ENCODE measurements at regions not wholly inside any gene's neighbourhood (a gene's known extent, or its start where the extent isn't known, plus 50 kb on each side); places are given as distances from the start of the nearest gene placed in this dataset.

DNA sequence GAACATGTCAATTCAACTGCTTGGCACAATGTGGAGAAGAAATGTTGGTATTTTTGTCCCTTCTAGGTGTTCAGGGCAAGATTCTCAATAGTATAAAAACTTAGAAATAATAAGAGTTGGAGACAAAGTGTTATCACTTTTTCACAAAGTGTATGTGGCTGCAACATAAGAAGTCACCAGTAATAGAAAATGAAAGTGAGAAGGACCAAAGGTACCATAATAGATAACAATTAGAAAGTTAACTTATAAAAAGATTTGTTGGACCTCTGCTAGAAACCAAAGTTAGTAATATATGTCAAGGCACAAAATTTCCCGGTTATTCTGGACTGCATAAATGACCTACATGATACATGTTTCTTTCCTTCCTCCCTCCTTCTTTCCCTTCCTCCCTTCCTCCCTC lies 1535.3 kb downstream of the EFNA5 start:
- no peak for ATAC-seq (ENCODE audit: poor library complexity)

GRCh38 chr5:106134549-106134948 lies 1536.2 kb downstream of the EFNA5 start:
- DNase-seq (no peak), ATAC-seq (ENCODE audit: poor library complexity) (no peak)
- intact Hi-C loops (cut with DNase I): no loop called here

More for the DNA sequence above, 1535.3 kb downstream of the EFNA5 start:
- intact Hi-C loops (cut with DNase I): no loop called here
- DNase-seq: no peak

DNA sequence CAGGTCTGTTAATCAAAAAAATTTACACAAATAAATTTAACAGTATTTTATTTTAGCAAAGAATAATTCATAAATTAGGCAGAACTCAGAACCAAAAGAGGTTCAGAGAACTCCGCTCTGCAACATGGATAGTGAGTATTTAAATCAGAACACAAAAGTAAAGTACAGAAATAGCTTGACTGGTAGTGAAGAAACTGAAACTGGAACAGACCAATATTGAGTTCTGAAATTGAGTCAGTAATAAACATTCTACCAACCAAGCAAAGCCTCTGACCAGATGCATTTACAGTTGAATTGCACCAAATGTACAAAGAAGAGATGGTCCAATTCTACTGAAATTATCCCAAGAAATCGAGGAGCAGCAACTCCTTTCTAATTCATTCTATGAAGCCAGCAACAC lies 1542.8 kb downstream of the EFNA5 start:
- DNase-seq (no peak), ATAC-seq (ENCODE audit: poor library complexity) (no peak)
- intact Hi-C loops (cut with DNase I): no loop called here

- DNase-seq (no peak), ATAC-seq (ENCODE audit: poor library complexity) (no peak)
- intact Hi-C loops (cut with DNase I): no loop called here
These were observed 1543.4 kb downstream of the EFNA5 start for GRCh38 chr5:106127341-106127781.

GRCh38 chr5:106121972-106122605 lies 1548.6 kb downstream of the EFNA5 start:
- DNase-seq: no peak
- ATAC-seq (ENCODE audit: poor library complexity): no peak
- intact Hi-C loops (cut with DNase I): no loop called here

- ATAC-seq (ENCODE audit: poor library complexity) (no peak), DNase-seq (no peak)
- intact Hi-C loops (cut with DNase I): no loop called here
These were observed 1554.1 kb downstream of the EFNA5 start for GRCh38 chr5:106116682-106117081.

GRCh38 chr5:106113922-106114321 lies 1556.8 kb downstream of the EFNA5 start:
- no peak for DNase-seq
- intact Hi-C loops (cut with DNase I): no loop called here

GRCh38 chr5:106106384-106106783 lies 1564.4 kb downstream of the EFNA5 start:
- ATAC-seq (ENCODE audit: poor library complexity): no peak
- intact Hi-C loops (cut with DNase I): no loop called here
- DNase-seq: no peak

More at GRCh38 chr5:106113922-106114321, 1556.8 kb downstream of the EFNA5 start:
- ATAC-seq (ENCODE audit: poor library complexity): no peak

DNA sequence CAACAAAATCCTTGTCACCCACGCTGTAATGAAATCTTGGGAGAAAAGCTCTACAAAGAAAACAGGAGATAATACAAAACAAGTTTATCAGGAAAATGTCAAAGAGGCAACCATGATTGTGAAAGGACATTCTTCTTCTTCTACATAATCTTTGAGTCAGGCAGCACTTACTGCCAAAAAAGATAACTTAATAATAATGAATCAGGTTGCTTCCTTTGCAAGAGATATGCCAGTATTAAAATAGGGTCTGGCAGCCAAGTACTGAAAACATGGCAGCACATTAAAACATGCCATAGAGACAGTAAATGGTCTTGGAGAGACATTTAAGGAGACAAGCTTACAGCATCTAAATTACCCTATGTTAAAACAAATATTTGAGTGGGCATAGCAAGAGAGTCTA lies 1573.4 kb downstream of the EFNA5 start:
- no peak for DNase-seq
- ATAC-seq (ENCODE audit: poor library complexity): no peak
- intact Hi-C loops (cut with DNase I): no loop called here

DNA sequence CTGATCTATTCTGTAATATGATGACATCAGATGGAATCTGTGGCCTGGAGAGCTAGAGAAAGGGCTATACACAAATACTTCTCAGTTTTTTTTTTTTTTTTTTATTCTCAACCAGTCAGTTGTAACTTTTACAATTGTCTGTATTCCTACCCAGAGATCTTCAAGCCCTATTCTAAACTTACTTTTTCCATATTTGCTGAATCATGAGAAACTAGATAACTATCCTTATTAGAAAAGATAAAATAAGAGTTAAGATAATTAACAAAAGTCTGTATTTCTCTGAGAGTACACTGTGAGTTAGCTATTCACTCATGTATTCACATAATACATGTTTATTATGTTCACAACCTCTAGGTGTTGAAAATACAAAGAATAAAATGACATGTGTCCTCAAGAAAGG lies 1575.9 kb downstream of the EFNA5 start:
- DNase-seq (no peak), ATAC-seq (ENCODE audit: poor library complexity) (no peak)
- intact Hi-C loops (cut with DNase I): no loop called here

DNA sequence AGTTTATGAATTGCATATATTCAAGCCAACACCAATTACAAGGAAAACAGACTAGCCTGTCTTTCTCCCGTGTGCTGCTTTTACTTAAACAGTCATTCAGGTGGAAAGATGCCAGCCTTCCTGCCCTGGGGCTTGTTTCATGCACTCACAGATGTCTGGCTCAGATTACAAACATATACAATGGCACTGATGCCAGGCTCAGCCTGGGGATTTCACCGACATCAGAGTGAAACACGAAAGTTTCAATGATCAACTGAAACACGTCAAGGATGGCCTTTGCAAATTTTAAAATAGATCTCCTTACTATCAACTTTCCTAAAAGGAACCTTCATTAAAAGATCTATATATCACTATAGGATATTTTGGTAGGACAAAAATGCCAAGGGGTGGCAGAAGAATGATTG lies 1576.5 kb downstream of the EFNA5 start:
- DNase-seq (no peak), ATAC-seq (ENCODE audit: poor library complexity) (no peak)
- intact Hi-C loops (cut with DNase I): no loop called here

GRCh38 chr5:106093134-106093533 lies 1577.6 kb downstream of the EFNA5 start:
- intact Hi-C loops (cut with DNase I): no loop called here
- ATAC-seq (ENCODE audit: poor library complexity) (no peak), DNase-seq (no peak)

DNA sequence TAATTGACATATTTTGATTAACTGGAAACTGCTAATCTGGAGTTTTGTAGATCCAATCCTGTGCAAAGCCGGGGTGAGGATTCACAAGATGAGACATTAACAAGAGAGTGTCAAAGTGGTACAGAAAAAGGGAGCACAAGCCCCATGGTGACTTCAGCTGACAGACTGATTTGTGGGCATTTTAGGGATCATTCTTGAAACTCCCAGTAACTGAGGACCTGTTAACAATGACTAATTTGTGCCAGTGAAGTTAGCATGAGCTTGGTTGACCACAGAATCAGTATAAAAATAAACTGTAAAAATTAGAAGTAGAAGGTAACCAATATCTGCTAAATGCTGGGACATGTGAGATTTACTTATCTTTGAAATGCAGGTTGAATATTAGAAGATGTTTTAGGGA lies 1578.3 kb downstream of the EFNA5 start:
- ATAC-seq (ENCODE audit: poor library complexity): no peak
- no peak for DNase-seq
- intact Hi-C loops (cut with DNase I): no loop called here

DNA sequence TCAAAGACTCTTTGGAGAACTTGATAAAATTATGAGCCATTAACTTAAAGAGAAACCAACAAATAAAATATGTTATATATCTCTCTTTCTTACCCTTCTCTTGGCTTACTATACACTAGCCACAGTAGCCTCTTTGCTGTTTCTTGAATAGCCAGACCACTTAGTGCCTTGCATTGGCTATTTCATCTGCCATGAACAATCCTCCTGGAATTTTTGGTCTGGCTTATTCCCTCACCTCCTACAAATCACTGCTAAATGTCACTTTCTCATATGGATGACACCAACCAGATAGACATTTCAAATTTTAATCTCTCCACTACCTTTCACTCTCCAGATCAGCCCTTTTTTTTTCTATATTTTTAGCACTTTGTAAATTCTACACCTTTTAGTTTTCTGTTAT lies 1581.7 kb downstream of the EFNA5 start:
- DNase-seq: no peak
- ATAC-seq (ENCODE audit: poor library complexity): no peak
- intact Hi-C loops (cut with DNase I): no loop called here

DNA sequence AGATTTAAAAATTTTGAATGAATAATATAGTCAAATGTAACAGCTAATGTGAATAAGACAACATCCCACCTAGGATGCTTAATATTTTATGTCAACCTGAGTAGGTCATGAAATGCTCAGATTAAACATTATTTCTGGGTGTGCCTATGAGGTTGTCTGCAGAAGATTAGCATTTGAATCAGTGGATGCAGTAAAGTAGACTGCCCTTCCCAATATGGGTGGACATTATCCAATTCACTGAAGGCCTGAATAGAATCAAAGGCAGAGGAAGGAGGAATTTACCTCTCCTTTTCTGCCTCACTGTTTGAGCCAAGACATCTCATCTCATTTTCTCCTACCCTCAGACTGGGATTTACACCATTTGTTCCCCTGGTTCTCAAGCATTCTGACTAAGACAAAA lies 1582.3 kb downstream of the EFNA5 start:
- intact Hi-C loops (cut with DNase I): no loop called here
- DNase-seq (no peak), ATAC-seq (ENCODE audit: poor library complexity) (no peak)

- ATAC-seq (ENCODE audit: poor library complexity): no peak
- DNase-seq: no peak
- intact Hi-C loops (cut with DNase I): no loop called here
These were observed 1584.4 kb downstream of the EFNA5 start for GRCh38 chr5:106086352-106086751.

GRCh38 chr5:106085556-106085955 lies 1585.2 kb downstream of the EFNA5 start:
- no peak for DNase-seq
- intact Hi-C loops (cut with DNase I): no loop called here
- no peak for ATAC-seq (ENCODE audit: poor library complexity)

DNA sequence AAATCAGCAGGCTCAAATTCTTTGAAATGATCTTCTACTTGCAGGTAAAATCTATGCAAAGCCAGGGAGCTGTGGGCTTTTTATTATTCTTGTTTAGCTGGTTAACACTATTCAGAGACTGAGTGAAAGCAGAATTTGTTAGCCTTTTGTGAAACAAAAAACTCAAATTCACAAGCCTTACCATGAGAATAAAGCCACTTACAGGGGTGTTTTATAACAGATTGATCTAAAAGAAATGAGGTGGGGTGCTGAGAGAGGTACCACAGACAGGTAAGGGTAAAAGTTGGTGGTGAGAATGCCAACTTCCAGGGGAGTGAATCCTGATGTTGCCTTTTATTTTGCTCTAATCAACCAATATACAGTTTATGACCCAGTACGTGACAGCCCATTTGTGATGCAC lies 1585.6 kb downstream of the EFNA5 start:
- no peak for ATAC-seq (ENCODE audit: poor library complexity)
- intact Hi-C loops (cut with DNase I): no loop called here

DNA sequence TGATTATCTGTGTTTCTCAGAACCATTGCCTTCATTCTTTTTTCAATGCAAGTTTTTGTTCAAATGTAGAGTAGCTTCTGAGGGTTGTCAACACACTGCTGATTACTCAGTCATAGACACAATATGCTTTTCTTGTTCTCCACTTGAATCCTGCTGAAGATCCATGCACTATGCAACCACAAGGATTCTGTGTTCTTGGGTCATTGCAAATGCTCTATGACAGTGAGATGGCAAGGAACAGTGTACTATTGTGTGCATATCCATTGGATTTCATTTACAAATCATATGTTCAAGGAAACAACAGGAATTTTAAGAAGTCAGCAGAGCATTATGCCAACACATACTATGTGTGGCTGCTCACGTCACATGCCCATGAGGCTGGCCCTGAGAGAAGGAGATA lies 1590.2 kb downstream of the EFNA5 start:
- DNase-seq: no peak
- intact Hi-C loops (cut with DNase I): no loop called here
- no peak for ATAC-seq (ENCODE audit: poor library complexity)

More for the DNA sequence above, 1585.6 kb downstream of the EFNA5 start:
- DNase-seq: no peak

DNA sequence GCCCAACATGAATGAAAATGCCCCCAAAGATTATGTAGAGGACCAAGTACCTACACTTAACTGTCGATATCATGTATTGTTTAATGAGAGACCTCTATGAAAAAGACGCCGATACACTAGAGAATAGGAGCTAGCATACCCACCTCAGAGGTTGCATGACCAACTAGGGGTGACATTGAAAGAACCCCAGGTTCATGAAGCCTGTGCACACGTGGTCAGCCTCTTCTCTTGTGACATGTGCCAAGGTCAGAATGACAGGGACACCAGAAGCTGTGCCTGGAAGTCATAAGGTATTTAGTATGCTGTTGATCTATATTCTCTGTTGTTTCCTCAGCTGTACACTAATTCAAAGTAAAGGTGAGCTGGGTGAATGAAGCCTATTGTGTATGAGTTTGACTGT lies 1594.1 kb downstream of the EFNA5 start:
- no peak for ATAC-seq (ENCODE audit: poor library complexity)
- intact Hi-C loops (cut with DNase I): no loop called here
- no peak for DNase-seq

- ATAC-seq (ENCODE audit: poor library complexity) (no peak), DNase-seq (no peak)
- intact Hi-C loops (cut with DNase I): no loop called here
These were observed 1598.5 kb downstream of the EFNA5 start for GRCh38 chr5:106072208-106072607.

Measured in Right ventricle myocardium superior (tissue), 1 donor.